ENCODE measurements at regions not wholly inside any gene's neighbourhood (a gene's known extent, or its start where the extent isn't known, plus 50 kb on each side); places are given as distances from the start of the nearest gene placed in this dataset.
"Not testable (repeated sequence)": the region's sequence is repeated elsewhere in the genome, so short reads cannot be mapped to it uniquely, and the experiment has no call there.

DNA sequence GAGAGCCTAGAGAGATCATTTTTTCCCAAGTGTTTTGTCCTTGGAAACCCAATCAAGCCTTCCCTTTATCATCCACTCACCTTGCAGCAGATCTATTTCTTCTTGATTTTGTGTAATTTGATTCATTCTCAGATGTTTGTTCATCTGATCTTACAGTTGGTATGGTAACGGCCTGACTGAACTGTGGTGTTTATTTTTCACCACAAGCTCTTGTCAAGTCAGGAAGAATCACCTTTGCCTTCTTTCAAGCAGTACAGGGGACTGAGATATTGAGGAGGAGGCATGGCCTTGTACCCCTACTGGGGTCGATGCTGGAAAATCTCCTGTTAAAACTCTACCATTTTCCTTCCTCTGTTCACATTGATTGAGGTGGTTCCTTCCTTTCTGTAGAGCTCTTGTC, 361.4 kb upstream of the CFAP20DC start:
- DNase-seq (ENCODE audit: low read depth), result no peak

DNA sequence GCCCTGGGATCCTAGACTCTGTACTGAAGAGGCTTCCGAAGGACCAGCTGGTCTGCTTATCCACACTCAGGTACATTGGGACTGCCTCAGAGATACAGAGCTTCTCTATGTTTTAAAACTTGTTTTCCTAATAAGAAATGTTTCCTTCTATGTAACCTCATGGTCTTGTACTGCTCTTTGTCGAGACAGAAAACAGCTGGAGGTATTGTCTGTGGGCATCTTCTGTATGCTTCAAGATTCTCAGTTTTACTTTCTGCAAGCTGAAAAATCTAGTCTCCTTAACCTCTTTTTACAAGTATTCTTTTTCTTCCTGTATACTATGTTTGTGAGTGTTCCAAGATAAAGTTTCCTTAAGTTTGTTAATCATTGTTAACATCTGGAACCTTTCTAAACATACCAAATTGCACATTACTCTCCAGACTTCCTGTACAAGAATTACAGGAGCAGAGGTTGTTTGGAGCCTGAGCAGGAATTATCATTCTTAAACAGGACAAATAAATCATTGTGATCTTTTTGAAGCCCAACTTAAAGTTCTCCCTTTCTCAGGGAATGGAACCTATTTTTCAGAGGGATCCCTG, 358.3 kb upstream of the CFAP20DC start:
- no peak for DNase-seq (ENCODE audit: low read depth)

DNA sequence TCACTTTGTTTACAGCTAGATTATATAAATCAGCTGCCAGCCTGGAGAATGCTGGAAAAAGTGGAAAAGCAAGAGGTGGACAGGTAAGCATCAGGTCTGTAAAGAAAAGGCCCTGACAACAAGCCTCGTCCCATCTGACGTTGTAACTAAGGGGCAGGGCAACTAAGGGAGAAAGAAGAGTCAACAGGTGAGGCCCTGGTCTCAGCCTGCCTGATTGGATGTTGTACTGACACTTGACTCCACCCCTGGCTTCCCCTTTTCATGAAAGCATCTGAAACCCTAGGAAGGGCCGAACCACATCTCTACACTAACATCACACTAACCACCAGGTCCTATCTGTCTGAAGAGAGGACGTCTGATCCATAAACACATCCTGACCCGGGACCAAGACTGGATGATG, 357.6 kb upstream of the CFAP20DC start:
- DNase-seq (ENCODE audit: low read depth), result no peak

DNA sequence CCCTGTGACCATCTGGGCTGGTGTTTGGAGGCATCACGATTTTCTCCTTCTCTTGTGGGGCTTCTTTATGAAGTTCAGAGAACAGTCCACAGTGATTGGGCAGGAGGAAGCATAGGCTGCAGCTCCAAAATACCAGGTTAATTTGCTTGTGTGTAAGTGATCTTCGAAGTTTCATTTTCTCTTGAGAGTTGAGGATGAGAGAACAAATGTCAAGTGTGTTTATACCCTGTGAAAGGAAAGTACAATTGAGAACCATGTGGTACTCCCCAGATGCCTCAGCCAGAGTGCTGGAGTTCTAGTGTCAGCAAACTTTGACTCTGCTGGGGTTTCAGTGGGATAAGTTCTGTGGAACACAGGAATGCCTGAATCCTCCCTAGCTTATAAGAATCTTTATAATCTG, 357.1 kb upstream of the CFAP20DC start:
- DNase-seq (ENCODE audit: low read depth), result no peak

DNA sequence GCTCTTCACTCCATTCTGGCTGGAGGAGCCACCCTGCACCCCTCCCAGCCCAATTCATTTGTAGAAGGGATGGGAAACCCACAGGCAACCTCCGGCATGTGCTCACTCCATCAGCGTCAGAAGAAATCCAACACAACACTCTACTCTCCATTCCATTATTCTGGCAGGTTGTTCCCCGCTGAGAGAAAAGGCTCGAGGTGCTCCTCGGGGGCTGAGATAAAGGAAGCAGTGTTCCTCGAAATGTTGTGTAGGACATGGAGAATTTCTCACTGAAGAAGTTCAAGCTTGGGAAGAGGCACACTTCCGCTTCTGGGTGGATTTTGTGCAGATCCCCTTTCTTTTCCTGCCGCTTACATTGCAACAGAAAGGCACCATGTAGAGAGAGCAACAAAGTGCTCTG, 355.0 kb upstream of the CFAP20DC start:
- DNase-seq (ENCODE audit: low read depth), result no peak

DNA sequence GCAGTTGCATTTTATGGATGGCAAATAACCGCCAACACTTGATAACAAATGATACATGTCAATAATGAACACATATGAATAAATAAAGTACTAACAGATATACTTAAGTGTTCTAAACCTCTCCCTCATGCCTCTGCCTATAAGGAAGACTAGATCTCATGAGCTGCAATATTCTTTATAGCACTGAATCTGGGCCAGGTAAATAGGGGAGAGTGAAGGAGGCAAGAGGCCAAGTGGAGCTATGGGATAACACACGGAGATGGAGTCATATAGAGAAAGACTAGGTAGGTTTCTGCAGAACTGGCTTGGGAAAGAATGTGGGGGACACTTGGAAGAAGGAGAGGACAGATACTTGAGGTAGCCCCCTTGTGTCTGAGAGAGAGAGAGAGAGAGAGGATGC, 354.2 kb upstream of the CFAP20DC start:
- DNase-seq (ENCODE audit: low read depth), result no peak

DNA sequence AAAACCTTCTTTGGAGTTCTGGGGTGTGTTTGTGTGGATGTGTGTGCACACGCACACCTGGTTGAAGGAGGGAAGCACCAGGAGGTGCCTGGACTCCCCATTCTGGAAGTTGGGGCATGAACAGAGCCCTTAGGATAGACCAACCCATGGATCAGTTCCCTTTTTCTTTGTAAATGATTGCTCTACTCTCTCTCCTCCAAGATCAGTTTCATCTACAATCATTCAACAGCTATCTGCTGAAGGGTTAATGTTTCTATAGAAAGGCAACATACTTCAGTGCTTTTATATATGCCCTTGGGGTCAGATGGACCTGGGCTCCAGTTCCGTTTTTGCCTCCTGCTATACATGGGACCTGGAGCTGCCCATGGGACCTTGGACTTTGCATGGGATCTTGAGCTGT, 352.1 kb upstream of the CFAP20DC start:
- DNase-seq (ENCODE audit: low read depth), result no peak

DNA sequence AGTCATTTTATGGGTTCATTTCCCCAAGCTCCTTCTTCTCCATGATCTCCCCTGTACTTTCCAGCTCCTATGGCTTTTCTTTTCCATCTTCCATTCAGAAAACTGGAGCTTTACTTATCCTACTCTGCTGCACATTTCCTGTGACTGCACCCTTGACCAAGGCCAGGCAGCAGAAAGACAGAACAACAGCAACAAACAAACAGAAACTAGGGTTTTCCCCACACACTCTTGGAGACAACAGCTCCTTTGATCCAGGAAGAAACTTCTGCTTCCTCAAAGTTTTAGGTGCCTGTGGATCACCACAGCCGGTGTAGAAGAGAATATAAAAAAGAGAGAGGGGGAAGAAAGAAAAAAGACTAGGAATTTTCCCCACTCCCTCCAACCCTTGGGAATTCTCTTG, 342.3 kb upstream of the CFAP20DC start:
- DNase-seq (ENCODE audit: low read depth), result no peak

DNA sequence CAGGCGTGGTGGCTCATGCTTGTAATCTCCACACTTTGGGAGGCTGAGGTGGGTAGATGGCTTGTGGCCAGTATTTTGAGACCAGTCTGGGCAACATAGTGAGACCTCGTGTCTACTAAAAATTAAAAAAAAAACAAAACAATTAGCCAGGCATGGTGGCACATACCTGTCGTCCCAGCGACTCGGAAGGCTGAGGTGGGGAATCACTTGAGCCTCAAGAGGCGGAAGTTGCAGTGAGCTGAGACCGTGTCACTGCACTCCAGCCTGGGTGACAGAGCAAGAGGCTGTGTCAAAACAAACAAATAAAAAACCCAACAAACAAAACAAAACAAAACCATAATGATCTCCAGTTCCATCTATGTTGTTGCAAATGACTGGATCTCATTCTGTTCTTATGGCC, 341.3 kb upstream of the CFAP20DC start:
- no peak for DNase-seq (ENCODE audit: low read depth)

DNA sequence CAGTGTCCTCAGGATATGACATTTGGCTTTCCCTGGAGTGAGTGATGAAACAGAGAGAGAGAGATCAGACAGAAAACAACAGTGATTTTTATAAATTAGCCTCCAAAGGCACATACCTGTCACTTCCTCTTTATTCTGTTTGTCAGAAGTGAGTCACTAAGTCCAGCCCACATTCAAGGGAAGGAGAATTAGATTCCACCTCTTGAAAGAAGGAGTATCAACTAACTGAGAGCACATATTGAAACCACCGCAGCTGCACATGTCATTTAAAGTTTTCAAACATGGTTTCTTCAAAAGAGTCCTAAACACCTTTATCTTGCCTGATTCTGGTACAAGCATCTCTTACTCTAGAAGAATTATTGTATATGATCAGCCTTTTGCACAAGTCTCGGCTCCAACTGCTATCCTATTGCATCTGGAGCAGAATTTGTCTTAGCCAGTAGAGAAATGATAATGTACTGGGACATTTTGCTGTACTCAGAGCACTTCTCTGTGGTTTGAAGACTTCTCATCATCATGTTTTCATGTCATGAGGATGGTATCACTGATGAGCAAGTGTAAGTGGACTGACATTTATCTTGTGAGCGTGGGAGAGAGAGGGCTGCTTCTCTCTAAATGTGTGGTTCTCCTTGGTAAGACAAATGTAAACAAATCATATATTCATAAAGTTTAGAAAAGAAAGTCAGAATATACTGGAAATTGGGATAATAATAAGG, 338.9 kb upstream of the CFAP20DC start:
- no peak for DNase-seq (ENCODE audit: low read depth)

DNA sequence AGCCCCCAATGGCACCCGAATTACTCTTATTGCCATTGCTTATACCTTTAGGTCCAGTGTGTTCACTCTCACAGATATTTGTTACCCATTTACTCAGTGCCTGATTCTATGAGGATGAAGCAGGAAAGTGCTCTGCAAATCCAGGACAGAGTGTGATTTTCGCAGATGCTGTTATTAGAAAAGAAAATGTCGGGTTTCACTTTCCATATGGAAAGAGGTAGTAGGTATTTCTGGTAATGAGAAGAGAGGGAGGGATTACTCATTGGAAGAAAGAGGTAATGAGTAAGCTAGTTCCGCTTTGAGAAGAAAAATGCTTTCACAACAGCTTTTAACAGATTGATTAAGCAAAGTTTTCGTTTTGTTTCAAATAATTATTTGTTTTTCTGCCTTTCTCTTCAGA, 336.3 kb upstream of the CFAP20DC start:
- DNase-seq (ENCODE audit: low read depth), result no peak

DNA sequence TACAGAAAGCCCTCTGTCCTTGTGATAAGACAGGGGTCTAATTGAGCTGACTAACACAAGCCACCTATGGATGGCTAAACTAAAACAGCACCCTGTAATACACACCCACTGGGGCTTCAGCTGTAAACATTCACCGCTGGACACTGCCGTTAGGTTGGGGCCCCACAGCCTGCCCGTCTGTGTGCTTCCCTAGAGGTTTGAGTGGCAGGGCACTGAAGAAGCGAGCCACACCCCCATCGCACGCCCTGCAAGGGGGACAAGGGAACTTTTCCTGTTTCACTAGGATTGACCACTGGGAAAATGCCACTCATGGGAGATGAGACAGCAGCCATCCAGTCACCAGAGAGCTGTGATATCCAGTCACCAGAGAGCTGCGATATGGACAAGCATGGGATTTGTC, 335.7 kb upstream of the CFAP20DC start:
- DNase-seq (ENCODE audit: low read depth), result no peak

DNA sequence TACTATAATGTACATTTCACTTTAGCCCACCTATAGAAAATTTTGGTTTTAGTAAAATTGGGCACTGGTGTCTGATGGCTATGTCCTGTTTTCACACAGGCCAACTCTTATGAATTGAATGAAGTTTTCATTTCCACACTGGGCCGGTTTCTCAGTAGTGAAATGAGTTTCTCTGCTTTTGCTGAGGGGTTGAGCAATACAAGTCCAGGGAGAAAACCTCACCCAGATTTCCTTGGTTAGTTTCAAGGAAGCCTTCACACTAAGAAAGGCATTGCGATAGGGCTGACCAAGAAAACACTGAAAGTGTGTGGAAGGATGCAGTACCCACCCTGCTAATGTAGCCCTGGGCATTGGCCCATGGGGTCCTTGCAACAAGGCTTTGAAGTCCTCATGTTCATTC, 331.5 kb upstream of the CFAP20DC start:
- no peak for DNase-seq (ENCODE audit: low read depth)

DNA sequence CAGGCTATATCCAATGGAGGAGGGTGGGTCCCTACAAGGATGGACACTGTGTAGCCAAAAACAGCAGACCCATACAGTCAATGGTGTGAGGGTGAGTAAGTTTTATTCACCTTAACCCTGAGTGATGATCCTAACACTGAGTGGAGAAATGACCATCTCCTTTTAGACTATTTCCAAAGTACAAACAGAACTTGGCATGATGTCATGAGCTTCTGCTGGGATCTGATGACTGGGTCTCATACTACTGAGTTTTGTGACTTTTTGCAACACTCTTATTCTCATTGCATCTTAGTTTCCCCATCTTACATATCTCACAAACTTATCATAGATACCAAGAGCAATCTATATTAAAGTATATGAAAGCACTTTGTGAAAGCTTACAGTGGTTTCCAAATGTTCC, 330.3 kb upstream of the CFAP20DC start:
- DNase-seq (ENCODE audit: low read depth), result no peak

DNA sequence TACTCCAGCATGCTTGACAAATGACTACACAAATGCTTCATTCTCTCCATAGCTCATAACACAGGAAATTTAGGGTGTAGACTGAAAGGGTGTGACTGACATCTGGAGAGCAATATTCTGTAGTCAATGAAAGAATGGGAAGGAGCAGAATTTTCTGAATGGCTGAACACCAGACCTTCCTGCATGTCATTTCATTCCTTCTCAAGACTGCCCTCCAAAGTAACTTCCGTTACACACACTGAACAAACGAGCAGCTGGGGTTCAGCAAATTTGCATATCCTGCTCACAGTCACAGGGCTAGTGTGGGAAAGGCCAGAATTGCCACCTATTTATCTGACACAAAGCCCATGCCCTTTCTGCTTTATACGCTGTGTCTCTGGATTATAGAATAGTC, 325.0 kb upstream of the CFAP20DC start:
- no peak for DNase-seq (ENCODE audit: low read depth)

DNA sequence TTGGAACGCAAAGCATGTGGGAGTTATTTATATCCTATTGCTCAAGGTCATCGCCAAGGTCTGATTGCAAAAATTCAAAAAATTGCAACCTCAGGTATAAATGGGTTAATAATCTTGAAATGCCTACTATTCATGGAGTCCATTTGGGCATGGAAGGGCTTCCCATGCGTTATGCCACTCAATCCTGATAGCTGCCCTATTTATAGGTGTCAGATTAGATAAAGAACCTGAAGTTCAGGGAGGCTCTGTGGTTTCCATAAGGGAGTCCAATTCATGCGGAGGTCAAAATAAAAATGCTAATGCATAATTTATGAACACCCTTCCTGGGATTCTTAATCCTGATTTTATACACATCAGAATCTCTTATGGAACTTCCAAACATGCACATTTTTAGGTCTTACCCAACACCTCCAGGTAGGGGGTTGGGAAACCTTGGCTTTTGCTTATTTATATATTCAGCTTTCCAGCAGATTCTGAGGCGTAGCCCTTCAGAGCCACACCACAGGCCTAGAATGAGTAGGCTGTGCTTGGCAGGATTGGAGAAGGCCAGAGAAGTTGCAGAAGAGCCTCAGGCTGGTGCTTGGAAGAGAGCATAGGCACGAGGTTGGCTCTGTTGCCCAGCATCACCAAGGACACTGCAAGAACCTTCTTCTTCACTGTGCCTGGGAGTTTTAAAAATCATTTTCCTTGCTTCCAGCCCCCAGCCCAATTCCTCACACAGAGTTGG, 324.4 kb upstream of the CFAP20DC start:
- DNase-seq (ENCODE audit: low read depth), result no peak

DNA sequence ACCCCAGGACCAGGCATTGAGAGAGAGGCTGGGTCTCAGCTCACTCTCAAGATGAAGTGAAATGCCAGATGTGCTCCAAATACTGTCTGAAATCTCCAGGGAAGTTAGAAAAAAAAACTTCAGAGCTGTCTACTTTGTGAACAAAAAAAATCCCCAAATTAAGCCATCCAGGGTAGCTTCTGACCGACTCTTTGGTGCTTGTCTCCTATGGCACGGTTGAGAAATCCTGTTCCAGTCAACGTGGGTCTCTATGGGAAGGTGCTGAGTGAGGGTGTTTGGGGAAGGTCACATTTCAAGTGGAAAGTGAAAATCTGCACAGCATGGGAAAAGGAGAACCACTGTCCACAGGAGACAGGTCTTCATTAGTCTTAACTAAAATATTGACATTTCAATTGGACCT, 322.5 kb upstream of the CFAP20DC start:
- DNase-seq (ENCODE audit: low read depth), result no peak

DNA sequence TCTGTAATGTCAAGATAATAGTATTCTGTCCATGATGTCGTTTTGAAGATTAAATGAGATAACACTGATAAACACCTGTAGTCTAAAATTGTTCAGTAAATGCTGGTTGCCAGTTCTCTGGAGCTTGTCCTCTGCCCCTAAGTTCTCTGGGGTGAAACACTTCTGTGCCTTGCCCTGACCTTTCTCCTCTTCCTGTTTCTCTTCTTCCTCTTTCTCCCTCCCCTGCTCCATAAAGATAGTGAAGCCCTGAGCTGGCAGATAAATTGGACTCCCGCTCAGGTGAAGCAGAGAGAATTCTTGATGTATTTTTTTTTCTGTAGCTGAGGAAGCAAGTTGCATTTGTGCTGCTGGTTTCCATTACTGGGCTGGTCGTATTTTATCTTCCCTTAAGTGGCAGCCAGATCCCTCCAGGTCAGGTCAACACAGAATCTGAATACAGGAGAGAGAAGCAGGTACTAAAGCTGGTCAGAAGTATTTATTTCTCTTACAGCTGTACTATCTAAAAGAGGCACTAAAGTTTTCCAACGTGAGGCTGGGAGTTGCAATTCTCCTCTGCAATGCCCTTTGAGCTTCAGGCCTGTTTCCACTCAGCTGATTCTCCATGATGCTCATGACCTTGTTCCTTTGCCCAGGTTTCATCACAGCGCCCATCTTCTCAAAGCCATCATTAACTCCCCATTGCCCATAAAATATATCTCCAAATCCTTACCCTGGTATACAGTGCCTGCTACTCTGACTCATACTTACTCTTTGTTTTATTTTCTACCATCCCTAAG, 319.3 kb upstream of the CFAP20DC start:
- DNase-seq (ENCODE audit: low read depth), result no peak

DNA sequence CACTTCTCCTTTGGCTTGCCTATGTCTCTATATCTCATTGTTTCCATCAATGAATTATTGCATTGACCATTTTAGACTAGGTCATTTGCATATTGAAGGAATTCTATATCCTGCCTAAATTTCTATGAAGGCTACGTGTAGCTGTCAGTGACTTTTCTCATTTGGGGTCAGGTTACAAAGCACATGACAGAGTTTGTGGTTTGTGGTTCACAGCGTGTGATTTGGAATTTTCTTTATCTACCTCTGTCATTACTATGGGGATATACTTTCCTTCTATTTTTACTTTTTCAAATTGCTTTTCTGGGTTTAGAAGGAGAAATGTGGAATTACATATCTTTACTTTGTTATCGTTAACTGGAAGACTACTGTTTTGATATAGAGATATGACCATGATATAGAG, 317.3 kb upstream of the CFAP20DC start:
- DNase-seq (ENCODE audit: low read depth), result no peak

DNA sequence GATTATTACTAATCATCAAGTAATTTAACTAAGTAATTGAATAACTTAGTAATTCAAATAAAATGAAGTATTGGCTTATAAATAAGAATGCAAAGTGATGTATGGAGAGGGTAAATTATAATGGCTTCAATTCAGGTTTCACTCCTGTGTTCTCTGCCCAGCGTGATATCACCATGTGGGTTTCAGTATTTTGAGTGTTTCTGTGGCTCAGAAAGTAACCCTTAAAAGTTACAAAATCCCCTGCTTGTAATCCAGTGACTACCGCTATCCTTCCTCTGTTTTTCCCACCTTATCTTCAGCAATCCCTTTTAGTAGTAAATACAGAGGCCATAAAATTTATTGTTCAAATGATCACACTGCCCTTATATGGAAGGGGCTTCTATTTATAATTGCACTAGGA, 316.4 kb upstream of the CFAP20DC start:
- DNase-seq (ENCODE audit: low read depth), result no peak

DNA sequence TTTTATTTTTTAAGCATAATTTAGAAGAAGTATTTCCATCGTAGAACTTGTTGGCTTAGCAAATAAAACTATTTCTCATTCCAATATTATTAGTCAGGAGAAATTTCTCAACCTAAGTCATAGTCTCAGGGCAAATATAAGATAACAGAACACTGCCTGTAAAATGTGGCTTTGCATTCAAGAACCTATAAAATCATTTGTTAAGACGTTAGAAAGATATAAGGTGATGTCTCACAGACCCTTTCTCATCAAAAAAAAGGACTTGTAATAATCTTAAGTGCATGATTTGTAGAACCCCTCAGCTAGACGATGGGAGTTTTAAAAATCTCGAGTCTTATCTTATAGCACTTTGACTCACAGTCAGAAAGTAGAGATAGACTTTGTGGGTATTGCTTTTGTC, 314.7 kb upstream of the CFAP20DC start:
- DNase-seq (ENCODE audit: low read depth), result no peak

DNA sequence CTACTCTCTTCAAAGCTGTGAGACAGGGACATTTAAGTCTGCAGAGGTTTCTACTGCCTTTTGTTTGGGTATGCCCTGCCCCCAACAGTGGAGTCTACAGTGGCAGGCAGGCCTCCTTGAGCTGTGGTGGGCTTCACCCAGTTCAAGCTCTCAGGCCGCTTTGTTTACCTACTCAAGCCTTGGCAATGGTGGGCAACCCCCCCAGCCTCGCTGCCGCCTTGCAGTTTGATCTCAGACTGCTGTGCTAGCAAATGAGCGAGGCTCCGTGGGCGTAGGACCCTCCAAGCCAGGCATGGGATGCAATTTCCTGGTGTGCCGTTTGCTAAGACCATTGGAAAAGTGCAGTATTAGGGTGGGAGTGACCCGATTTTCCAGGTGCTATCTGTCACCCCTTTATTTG, 310.5 kb upstream of the CFAP20DC start:
- DNase-seq (ENCODE audit: low read depth), result not testable (repeated sequence)

DNA sequence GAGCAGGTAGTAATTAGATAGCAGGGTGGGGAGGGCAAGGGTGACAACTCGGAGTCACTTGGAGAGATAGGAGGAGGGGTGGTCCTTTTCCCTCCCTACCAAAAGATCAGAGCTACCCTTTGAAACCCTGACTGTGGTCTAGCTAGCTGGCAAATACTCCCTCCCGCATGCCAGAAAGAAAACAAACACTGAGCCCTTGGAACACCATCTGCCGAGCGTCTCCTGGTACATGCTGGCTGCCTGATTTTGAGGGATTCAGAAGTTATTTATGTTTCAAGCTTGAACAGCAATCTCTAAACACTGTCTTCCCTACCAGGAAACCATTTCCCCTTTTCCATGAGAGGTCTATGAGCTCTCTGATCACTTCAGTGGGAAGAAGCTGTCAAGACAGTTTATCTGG, 291.6 kb upstream of the CFAP20DC start:
- no peak for DNase-seq (ENCODE audit: low read depth)
